ENCODE measurements at regions not wholly inside any gene's neighbourhood (a gene's known extent, or its start where the extent isn't known, plus 50 kb on each side); places are given as distances from the start of the nearest gene placed in this dataset.
"Not testable (repeated sequence)": the region's sequence is repeated elsewhere in the genome, so short reads cannot be mapped to it uniquely, and the experiment has no call there.

DNA sequence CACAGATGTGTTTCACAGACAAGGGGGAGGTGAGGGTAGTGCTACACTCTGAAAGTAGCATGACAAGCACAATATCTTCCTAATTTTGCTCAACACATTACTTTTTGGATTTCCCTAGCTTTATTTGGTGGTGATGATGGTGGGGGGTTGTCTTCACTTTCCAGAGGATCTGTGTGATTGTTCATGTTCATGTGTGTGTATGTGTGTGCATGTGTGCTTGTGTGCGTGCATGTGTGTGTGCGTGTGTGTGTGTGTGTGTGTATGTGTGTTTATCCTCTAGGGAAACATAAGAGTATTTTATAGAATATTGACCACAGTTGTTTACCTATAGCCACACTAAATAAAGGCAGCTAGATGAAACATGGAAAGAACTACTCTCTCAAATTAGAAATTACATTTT, 183.8 kb upstream of the EYA4 start:
- no peak for DNase-seq

DNA sequence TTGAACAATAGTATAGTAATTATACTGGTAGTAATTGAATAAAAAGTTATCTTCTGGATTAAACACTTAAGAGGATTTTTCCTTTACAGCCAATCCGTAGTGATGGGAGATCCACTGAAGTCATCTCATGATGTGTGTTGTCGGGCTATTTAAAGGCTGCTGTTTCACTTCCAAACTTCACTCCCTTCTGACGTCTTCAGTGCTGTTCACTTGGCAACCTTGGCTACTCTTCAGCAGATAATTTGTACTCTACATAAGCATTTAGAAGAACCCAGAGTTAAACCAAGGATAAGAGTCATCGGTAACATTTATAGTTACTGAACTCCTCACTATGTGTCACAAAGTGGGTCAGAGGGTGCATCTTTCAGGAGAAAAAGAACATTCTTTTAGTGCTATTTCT, 179.1 kb upstream of the EYA4 start:
- DNase-seq, result no peak

DNA sequence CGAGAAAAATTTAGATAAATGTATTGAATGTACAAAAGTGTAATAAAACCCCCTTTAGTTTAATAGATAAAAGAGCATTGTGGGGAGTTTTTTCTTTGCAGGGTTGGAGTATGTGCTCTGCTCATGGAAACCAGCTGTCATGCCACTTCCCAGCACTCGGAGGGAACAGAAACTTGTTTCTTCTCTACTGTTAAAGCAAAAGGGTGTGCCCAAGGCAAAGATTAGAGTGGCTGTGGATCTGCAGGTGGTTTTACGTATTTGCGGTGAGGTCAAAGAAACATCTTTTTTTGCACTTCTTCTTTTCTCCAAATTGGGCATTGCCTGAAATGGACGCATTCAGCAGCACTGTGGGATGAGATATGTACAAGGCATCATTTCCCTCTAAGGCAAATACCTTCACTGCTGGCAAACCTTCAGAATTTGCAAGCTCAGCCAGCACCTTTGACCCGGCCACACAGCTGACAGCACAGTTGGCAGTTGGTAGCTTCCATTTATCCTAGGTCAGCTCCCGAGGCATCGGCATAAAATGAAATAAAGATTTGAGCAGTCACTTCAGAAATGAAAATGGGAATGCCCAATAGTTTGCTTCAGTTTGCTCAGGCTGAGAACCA, 178.4 kb upstream of the EYA4 start:
- DNase-seq, result no peak

DNA sequence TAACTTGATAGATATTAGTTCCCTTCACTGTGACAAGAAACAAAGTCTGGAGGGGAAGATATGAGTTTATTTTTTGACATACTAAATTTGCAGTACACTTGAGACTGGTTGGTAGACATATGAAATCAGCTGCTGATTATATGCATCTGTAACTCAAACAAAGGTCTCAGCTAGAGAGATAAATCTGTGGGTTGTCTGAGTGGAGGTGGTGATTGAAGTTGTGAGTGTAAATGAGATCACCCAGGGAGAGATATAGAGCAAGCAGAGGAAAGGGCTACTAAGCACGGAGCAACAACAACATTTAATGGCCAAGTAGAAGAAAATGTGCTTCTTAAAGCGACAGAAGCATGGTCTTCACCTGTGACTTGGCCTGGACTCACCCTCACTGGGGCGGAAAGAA, 173.2 kb upstream of the EYA4 start:
- DNase-seq, result no peak

DNA sequence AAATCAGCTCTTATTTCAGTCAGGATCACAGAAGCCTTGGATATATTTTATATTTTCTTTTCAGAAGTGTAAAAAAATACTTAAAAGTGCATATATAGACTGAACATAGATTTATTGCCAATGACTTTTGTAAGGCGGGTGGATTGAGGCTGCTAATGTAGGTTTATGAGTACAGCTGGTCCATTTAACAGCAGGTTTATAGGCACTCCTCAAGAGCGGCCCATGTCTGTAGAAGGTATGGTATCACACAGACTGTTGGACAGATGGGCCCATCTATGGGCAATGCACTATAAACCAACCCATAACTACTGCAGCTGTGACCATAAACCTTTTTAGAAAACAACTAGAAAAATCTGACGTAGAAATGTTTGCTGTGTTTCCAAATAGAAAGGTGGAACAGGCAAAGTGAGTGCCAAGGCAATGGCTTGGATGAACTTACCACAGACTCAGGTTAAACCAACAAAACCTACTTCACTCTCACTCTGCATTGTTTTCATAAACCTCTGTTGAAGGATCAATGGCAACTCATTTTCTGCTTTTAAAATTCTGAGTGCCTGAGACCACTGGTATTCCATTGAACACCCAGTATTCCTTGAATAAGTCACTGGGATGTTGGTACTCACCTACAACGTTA, 170.6 kb upstream of the EYA4 start:
- DNase-seq, result no peak

DNA sequence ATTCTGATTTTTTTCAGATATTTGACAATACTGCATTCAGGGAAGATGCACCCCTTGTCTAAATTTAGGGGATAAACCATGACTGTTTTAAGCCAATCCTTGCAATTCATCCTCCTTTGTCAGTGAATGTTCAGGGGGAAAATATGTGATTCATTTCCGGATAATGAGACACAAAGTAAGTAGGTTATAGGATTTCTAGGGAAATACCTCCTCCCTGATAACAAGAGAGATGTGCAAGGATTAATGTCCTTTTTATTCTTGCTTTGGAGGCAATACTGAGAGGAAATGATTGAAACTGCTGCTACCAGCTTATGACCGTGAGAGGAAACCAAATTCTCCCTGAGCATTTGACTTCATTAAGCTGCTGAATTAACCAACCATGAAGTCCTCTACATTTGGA, 161.3 kb upstream of the EYA4 start:
- no peak for DNase-seq

DNA sequence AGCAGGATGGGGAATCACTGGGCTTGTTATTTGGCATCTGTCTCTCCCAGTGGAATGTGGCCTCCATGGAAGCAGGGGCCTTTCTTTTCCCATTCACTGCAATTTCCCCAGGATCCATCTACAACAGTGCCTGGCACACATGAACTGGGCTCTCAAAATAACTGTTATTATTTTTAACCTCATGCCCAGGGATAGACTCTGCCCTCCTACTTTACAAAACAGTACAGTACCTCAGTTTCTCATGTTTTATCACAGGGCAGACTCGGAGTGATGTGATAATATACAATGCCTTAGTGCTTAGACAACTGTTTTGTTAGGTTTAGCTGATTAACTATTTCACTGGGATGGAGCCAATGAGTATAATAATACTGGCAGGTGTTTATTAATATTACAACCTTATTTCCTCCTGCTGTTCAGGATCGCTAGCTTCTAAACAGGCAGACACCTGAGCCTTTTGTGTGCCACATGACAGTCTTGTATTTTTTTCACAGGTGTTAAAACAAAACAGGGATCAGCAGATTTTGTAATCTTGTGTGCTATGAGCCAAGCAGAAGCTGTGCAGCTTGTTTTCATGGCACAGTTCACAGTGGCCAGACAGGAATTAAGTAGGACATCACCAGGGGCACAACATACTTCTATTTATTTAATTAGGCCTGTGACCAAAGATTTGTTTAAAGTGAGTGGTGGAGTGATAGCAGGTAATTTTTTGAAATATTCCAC, 157.7 kb upstream of the EYA4 start:
- DNase-seq, result no peak

DNA sequence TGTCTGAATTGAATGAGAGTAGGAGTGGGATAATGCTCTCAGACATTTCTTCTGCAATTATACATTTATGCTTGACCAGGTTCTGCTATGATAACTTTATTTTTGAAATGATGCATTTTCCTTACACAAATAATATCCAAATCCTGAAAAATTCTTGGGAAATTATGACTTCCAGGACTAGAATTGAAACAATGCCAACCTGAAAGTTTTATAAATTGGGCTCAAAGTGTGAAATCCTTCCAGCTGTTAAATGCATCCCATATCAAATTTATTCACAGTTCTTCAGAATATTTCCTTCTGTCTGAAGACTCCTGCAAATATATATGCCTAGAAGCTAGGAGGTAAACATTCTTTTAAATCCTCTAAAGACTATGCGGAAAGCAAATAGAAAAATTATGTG, 155.7 kb upstream of the EYA4 start:
- DNase-seq, result no peak

DNA sequence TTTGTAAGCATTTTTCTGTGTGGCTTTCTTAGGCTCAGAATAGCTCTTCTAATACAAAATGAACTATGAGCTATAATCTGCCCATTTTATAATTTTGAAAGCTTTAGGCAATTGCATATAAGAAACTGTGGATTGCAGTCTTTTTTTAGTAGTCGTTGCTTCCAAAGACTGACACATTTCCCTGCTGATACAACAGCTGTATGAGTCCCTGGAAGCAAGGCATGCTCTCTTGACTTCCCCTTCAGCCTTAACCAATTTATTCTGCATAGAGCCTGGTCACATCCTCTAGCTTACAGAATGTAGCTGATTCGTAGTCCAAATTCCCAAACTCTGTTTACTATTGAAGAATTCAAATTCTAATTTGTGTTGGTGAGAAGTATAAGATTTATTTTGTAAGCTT, 155.3 kb upstream of the EYA4 start:
- no peak for DNase-seq

DNA sequence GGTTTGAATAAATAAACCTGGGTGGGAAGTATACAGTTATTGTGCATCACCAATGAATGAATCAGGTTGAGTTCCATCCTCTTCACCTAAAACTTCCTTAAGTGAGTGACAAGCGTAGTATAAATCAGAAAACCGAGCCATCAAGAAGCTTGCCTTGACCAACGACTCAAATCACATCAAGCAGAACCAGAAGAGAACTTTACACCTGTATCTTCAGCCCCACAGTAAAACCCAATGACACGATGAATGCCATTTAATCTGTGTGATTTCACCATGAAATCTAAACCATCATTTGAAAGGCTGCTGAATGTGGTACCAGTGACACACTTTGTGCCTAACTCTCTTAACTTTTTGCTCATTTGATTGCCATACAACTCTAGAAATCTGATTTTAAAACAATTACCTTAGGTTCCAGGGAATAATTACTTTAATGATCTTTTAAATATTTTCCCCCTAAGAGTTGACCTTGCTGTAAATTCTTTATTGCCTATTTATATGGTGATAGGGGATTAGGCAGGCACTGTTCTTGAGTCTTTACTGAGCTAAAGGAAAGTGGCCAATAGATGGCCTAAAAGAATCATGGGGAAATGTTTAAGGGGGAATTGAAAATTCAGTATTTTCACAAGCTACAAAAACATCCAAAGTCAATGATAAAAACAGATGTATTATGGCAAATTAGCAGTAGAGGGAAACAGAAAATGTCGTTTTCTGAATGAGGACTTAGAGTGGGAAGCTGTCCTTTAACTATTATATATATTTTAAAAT, 152.0 kb upstream of the EYA4 start:
- no peak for DNase-seq

DNA sequence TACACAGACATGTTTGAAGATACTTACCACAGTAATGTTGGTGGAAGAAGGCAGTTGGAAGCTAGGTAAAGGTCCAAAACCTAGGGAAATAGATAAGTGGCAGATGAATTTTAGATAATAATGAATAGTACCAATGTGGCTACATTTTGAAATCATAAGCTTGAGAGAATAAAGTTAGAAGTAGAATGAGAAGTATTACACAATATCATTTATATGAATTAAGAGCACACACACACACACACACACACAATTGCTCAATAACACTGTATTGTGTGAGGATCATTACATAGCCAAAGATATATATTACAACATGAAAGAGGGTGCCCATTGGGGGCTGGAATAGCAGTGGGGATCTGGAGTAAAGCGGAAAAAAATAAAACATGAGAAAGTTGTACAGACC, 149.0 kb upstream of the EYA4 start:
- no peak for DNase-seq

DNA sequence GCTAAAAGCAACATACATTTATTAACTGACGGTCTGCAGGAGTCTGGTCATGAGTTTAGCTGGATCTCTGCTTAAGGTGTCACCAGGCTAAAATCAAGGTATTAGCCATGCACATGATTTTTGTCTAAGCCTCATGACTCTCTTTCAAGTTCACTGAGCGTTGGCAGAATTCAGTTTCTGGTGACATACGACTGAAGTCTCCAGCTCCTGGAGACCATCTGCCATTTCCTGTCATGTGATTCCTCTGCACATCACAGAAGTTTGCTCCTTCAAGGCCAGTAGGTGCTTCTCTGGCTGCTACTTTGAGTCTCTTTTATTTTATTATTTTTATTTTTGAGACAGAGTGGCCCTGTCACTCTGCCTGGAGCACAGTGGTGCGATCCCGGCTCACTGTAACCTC, 148.4 kb upstream of the EYA4 start:
- DNase-seq, result no peak

DNA sequence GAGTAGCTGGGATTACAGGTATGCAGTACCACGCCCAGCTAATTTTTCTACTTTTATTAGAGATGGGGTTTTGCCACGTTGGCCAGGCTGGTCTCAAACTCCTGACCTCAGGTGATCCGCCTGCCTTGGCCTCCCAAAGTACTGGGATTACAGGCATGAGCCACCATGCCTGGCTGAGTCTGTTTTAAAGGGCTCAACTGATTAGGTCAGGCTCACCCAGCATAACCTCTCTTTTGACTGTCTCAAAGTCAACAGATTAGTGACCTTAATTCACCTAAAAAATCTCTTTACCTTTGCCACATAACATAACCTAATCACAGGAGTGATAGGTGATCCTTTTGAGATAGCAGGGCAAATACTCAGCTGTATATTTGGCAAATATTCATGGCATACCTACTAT, 147.9 kb upstream of the EYA4 start:
- DNase-seq, result not testable (repeated sequence)

DNA sequence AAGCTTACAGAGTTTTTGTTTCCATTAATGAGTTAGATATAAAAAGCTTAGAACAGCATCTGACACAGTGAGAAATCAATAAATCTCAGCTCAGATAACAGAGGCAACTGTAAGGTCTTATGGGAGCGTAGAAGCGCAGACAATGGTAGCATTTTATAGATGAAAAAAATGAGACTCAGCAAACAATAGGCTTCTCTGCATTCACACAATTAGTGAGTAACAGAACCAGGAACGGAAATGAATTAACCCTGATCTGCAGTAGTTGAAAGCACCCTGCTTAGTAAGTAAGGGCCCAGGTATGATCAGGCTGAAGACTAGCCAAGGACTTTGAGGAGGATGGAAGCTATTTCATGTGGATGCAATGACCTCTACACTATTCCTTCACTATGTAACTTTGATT, 147.2 kb upstream of the EYA4 start:
- no peak for DNase-seq

DNA sequence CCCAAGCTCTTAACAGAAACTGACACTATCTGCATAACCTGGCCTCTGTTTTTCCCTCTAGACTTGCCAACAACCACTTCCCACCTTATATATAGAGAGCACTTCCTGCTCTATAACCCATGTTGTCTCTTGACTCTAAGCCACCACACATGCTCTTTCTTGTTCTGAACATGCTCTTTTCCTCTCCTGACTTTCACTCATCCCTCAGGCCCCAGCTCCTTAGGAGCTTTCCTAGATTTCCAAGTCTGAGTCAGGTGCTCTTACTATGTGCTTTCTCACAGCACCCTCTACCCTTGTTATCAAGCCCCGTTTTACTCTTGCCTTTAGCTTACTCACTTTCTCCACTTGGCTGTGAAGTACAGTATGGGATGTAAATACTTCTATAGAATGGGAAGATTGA, 143.9 kb upstream of the EYA4 start:
- DNase-seq, result no peak

DNA sequence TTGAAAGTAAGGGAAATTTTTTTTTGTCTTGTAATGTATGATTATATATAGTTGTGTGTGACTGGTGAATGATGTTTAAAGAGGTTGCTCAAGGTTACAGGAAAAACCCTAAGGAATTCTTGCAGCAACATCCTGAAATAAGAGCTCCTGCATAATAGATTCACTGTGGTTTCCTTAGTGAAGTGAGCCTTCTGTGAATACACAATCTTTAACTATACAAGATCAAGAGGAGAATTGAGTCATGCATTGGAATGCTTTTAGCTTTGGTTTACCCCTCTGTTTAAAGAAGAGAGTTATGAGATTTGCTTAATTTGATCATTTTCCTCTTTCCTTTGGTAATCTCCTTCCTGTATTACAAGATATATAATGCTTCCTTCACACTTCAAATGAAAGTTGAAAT, 141.6 kb upstream of the EYA4 start:
- DNase-seq, result no peak

DNA sequence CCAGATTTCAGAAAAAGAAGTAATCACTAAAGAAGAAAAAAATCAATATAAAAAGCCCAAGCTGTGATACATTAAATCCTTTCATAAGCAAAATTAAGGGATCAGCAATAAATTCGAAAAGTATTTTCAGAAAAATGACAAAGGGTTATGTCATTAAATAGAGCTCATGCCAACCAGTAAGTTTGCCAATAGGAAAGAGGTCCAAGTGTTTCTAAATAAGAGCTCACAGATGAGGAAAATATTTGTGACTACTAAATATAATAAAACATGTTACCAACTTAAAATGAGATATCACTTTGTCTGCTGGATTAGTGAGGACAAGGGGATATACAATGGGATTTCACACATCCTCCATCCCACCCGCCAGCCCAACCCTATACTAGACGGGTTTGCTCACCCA, 140.3 kb upstream of the EYA4 start:
- DNase-seq, result no peak

DNA sequence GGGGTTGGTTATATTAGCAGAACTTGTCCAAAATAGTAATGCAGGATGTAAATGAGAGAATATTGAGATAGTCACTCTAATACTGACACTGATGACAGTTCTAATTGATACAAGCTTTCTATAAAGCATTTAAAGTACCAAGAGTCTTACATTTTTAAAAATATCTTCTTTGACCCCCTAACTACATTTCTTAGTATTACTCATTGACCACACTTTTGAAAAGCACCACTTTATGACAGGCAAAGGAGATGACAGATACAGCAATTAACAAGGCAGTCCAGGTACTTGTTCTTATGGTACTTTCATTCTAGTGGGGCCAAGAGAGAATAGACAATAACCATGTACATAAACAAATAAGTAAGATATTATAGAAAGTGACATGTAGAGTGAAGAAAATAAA, 139.4 kb upstream of the EYA4 start:
- DNase-seq, result no peak

DNA sequence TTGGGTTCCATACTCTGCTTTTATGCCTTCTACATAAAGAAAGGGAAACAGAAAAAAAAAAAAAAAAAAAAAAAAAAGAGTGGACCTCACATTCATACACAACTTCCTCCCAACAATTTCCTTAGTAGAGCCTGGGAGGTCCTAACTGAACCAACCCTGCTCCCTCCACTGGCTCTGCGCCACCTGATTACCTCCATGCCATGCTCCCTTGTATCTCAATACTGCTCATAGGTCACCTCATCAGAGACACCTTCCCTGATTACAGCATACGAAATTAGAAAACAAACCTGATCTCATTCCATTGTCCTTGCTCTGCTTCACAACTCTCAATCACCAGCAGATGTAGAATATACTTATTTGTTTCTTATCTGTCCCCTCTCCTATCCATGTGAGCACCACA, 134.2 kb upstream of the EYA4 start:
- no peak for DNase-seq

DNA sequence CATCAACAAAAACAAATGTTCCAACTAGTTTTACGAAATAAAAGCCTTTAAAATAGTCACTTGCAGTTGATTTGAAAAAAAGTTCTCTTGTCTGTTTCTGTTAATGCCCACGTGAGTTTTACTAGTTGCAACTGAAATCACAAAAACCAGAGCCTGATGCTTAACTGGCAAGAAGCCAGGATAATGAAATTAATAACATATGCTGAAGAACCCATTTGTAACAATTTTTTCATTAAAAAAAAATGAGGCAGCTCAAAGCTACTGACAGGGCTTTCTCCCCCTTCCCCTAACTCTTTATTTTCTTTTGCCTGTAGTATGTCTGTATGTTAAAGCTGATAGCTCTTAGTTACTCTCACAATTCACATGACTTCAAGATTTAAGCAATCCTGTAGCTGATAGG, 132.7 kb upstream of the EYA4 start:
- DNase-seq, result no peak

DNA sequence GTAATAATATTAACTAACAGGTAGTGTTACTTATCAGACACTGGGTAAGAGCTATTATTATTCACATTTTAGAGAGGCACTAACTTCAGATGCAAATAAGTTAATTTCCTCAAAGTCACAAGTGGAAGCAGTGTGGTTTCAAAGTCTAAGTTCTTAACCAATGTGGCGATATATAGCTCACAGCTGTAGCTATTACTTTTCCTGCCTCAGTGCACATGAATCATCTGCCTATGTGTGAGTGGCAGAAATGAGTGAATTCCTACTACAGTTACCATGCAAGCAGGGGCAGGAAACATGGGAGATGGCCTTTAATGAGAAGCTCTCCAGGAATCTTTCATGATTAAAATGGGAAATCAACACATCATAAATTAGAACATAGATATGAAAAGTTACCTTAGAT, 126.2 kb upstream of the EYA4 start:
- DNase-seq, result no peak

DNA sequence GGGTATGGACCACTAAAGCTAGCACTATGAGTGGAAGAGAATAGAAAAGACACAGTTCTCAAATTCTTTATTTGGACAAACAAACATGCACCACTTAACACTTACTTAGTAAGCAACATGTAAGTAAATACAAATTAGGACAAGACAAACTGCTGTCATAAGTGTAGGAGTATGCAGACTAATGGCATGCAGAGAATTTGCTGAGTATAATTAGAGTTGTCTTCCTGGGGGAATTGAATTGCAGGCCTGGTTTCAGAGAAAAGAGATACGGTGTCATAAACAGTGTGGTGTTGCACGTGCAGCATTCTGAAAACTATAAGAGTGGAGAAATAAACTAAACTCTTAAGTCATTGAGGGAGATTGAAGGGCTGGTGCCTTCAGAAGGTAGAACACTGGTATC, 125.2 kb upstream of the EYA4 start:
- no peak for DNase-seq

DNA sequence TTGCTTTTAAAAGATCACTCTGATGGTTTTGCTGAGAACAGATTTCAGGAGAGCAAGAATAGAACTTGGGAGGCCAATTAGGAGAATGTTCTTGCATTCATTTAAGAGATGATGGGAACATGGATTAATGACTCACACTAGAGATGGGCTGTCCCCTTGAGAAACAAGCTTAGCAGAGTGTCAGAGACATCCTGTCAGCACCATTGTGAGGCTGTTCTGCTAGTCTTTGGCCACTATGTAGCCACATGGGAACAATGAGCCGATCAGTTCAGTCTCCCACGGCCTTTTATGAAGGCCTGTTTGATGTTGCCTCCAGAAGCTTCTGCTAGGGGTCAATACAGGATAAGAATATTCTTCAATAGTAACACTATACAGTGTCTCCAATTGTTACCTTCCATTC, 113.0 kb upstream of the EYA4 start:
- no peak for DNase-seq

DNA sequence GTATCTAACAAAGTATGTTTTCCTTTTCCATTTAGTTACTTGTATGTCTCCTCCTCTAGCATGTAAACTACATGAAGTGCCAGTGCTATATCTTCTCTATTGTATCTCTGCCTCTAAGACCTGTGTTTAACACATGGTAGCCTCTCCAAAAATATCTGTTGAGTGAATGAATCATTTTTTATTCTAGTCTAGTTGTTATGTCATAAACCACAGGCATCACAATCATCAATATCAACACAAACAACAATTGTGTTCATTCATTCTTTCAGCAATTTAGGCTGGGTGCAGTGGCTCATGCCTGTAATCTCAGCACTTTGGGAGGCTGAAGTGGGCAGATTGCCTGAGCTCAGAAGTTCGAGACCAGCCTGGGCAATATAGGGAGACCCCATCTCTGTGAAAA, 111.6 kb upstream of the EYA4 start:
- DNase-seq, result no peak
